Lower leg skin (tissue), 3 donors: ENCODE measurements at regions not wholly inside any gene's neighbourhood (a gene's known extent, or its start where the extent isn't known, plus 50 kb on each side); places are given as distances from the start of the nearest gene placed in this dataset.

Experiments used
- POLR2A ChIP-seq, 2 donors: fragments of 450-650 bp; IDR thresholded peaks; one replicate each; pipeline ENCODE4 v1.6.1; 2016 to 2017; ENCODE audit warnings: antibody characterized with exemption in 2 of 2, mild to moderate bottlenecking in 1 of 2, moderate library complexity in 1 of 2
- TF ChIP-seq, protein P1 (sequence below), 3 donors: fragments of 450-650 bp; IDR thresholded peaks; one replicate each; pipeline ENCODE4 v1.5.1; 2016; ENCODE audit warnings: antibody characterized with exemption in 3 of 3, mild to moderate bottlenecking in 3 of 3, moderate library complexity in 2 of 3

- TF ChIP-seq, protein P1, sequence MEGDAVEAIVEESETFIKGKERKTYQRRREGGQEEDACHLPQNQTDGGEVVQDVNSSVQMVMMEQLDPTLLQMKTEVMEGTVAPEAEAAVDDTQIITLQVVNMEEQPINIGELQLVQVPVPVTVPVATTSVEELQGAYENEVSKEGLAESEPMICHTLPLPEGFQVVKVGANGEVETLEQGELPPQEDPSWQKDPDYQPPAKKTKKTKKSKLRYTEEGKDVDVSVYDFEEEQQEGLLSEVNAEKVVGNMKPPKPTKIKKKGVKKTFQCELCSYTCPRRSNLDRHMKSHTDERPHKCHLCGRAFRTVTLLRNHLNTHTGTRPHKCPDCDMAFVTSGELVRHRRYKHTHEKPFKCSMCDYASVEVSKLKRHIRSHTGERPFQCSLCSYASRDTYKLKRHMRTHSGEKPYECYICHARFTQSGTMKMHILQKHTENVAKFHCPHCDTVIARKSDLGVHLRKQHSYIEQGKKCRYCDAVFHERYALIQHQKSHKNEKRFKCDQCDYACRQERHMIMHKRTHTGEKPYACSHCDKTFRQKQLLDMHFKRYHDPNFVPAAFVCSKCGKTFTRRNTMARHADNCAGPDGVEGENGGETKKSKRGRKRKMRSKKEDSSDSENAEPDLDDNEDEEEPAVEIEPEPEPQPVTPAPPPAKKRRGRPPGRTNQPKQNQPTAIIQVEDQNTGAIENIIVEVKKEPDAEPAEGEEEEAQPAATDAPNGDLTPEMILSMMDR (IDR thresholded peaks at IDR 0.05): no peak
- no peak for TF ChIP-seq POLR2A (IDR thresholded peaks at IDR 0.05)
Measured at GRCh38 chr10:130543794-130544193, 407.6 kb downstream of the GLRX3 start.
